Aorta (tissue), 5 donors: ENCODE measurements at regions not wholly inside any gene's neighbourhood (a gene's known extent, or its start where the extent isn't known, plus 50 kb on each side); places are given as distances from the start of the nearest gene placed in this dataset.

Source experiments
- ATAC-seq: fragments of 200-7000 bp; cut with Tn5 transposase; one replicate; pipeline ENCODE4 v1.9.1; 2022; ENCODE audit warnings: moderate library complexity; ENCODE audit not compliant: low FRiP score
- DNase-seq, 2 donors: peaks; one replicate each; pipeline ENCODE4 v3.0.0-alpha.2; 2020
- H3K27ac ChIP-seq, 2 donors: one replicate each; pipeline ENCODE4 v1.5.1; 2013; ENCODE audit warnings: low read length in 2 of 2, mild to moderate bottlenecking in 2 of 2, moderate library complexity in 2 of 2, control low read depth in 1 of 2, inconsistent platforms in 1 of 2, low read depth in 1 of 2
- H3K27me3 ChIP-seq, 2 donors: one replicate each; pipeline ENCODE4 v1.6.1; 2013; ENCODE audit warnings: control low read depth in 1 of 2, low read length in 1 of 2, mild to moderate bottlenecking in 1 of 2, moderate library complexity in 1 of 2; ENCODE audit not compliant: insufficient read depth in 2 of 2, control insufficient read depth in 1 of 2
- H3K36me3 ChIP-seq, 2 donors: one replicate each; pipeline ENCODE4 v1.6.1; 2013; ENCODE audit warnings: control low read depth in 1 of 2, low read length in 1 of 2, mild to moderate bottlenecking in 1 of 2; ENCODE audit not compliant: insufficient read depth in 2 of 2, control insufficient read depth in 1 of 2
- H3K4me1 ChIP-seq, 2 donors: one replicate each; pipeline ENCODE4 v1.6.1; 2013; ENCODE audit warnings: low read length in 2 of 2, control low read depth in 1 of 2, mild to moderate bottlenecking in 1 of 2, moderate library complexity in 1 of 2; ENCODE audit not compliant: insufficient read depth in 2 of 2, control insufficient read depth in 1 of 2
- H3K4me3 ChIP-seq, 2 donors: one replicate each; pipeline ENCODE4 v1.5.1; 2013; ENCODE audit warnings: low read length in 2 of 2, control low read depth in 1 of 2, mild to moderate bottlenecking in 1 of 2
- H3K9me3 ChIP-seq: one replicate; pipeline ENCODE4 v1.6.1; 2013; ENCODE audit warnings: mild to moderate bottlenecking, low read length; ENCODE audit not compliant: control insufficient read depth
- WGBS, 2 donors: extraction: QIAGEN DNeasy Blood & Tissue Kit; methylation state at CpG; one replicate each; pipeline ENCODE4 v1.1.7; 2013; 5-methylcytosine and 5-hydroxymethylcytosine counted together
- intact Hi-C, 2 donors: fragments of 100-400 bp; cut with DNase I; formaldehyde crosslinking; loops; one replicate each; pipeline versions ENCODE4 v1.14.2 to v1.15.0; 2022
- donor health status: healthy with polysubstance abuse.
- donor health status: Bipolar disorder and iron deficiency.
- donor health status: DM: no; HTN: no; CAD: no.
- donor health status: DM: no; HTN: no; CAD: no.
- donor health status: DM: yes; HTN: yes; CAD: no.

GRCh38 chr20:19817017-19817416 lies 59.0 kb downstream of the RIN2 start:
- Histone ChIP-seq H3K27ac (no peak overlapping the region), H3K4me3 (no peak overlapping the region), H3K27me3 (no peaks in the 10 kb centered on the region), H3K36me3 (peaks cover 0 to 1% of the 10 kb centered on the region in 2 donors), H3K4me1 (peaks cover 0 to 6% of the 10 kb centered on the region in 2 donors), H3K9me3 (no peaks in the 10 kb centered on the region)
- no peak for DNase-seq
- ATAC-seq, result no peak
- intact Hi-C loops, result no loop called here
- 89 to 92% methylated on average over 5 of the region's 5 CpGs for WGBS, 2 donors

- H3K27me3 ChIP-seq, result no peaks in the 10 kb centered on the region
- peaks cover 0 to 3% of the 10 kb centered on the region in 2 donors for H3K36me3 ChIP-seq
- no peaks in the 10 kb centered on the region for H3K9me3 ChIP-seq
- intact Hi-C loops, result no loop called here
- no peak for ATAC-seq
- WGBS, 2 donors, result 93% methylated on average over 1 of the region's 1 CpG
- peaks cover 0 to 6% of the 10 kb centered on the region in 2 donors for H3K4me1 ChIP-seq
- H3K27ac ChIP-seq, result no peak overlapping the region
- no peak overlapping the region for H3K4me3 ChIP-seq
- no peak for DNase-seq
Measured at GRCh38 chr20:19819149-19819548, 61.1 kb downstream of the RIN2 start.

- intact Hi-C loops, result no loop called here
- DNase-seq (no peak), ATAC-seq (no peak)
- WGBS, 2 donors, result 82 to 92% methylated on average over 4 of the region's 4 CpGs
- Histone ChIP-seq H3K9me3 (no peaks in the 10 kb centered on the region), H3K27me3 (no peaks in the 10 kb centered on the region), H3K27ac (no peak overlapping the region), H3K4me1 (no peaks in the 10 kb centered on the region), H3K36me3 (peaks cover 0 to 3% of the 10 kb centered on the region in 2 donors), H3K4me3 (no peak overlapping the region)
Measured at GRCh38 chr20:19820555-19821211, 62.6 kb downstream of the RIN2 start.

GRCh38 chr20:19821606-19822005 lies 63.5 kb downstream of the RIN2 start:
- Histone ChIP-seq H3K27ac (no peak overlapping the region), H3K4me3 (no peak overlapping the region), H3K4me1 (no peaks in the 10 kb centered on the region), H3K9me3 (no peaks in the 10 kb centered on the region), H3K27me3 (no peaks in the 10 kb centered on the region), H3K36me3 (peaks cover 0 to 3% of the 10 kb centered on the region in 2 donors)
- DNase-seq, result no peak
- WGBS, 2 donors, result 80 to 89% methylated on average over 3 of the region's 3 CpGs
- intact Hi-C loops, result no loop called here
- ATAC-seq, result no peak

GRCh38 chr20:19823216-19823615 lies 65.2 kb downstream of the RIN2 start:
- peaks cover 0 to 3% of the 10 kb centered on the region in 2 donors for H3K36me3 ChIP-seq
- no peak for DNase-seq
- WGBS, 2 donors, result 91 to 96% methylated on average over 5 of the region's 5 CpGs
- intact Hi-C loops, result no loop called here
- no peak for ATAC-seq
- no peaks in the 10 kb centered on the region for H3K4me1 ChIP-seq
- no peak overlapping the region for H3K27ac ChIP-seq
- no peak overlapping the region for H3K4me3 ChIP-seq
- H3K9me3 ChIP-seq, result no peaks in the 10 kb centered on the region
- H3K27me3 ChIP-seq, result no peaks in the 10 kb centered on the region

- no peak overlapping the region for H3K4me3 ChIP-seq
- no peak for DNase-seq
- no peaks in the 10 kb centered on the region for H3K27me3 ChIP-seq
- no peak overlapping the region for H3K27ac ChIP-seq
- intact Hi-C loops, result no loop called here
- H3K36me3 ChIP-seq, result peaks cover 0 to 3% of the 10 kb centered on the region in 2 donors
- no peaks in the 10 kb centered on the region for H3K4me1 ChIP-seq
- H3K9me3 ChIP-seq, result no peaks in the 10 kb centered on the region
- ATAC-seq, result no peak
- whole genome bisulfite sequencing, 2 donors, result 84 to 85% methylated on average over 10 of the region's 10 CpGs
Measured at GRCh38 chr20:19823971-19824370, 65.9 kb downstream of the RIN2 start.

- Histone ChIP-seq H3K4me3 (no peak overlapping the region), H3K36me3 (peaks cover 0 to 2% of the 10 kb centered on the region in 2 donors), H3K27me3 (no peaks in the 10 kb centered on the region), H3K27ac (no peak overlapping the region), H3K4me1 (no peaks in the 10 kb centered on the region), H3K9me3 (no peaks in the 10 kb centered on the region)
- ATAC-seq (no peak), DNase-seq (no peak)
- 86 to 91% methylated on average over 3 of the region's 3 CpGs for WGBS, 2 donors
- intact Hi-C loops, result no loop called here
Measured at GRCh38 chr20:19824861-19825260, 66.8 kb downstream of the RIN2 start.

- Histone ChIP-seq H3K27ac (no peak overlapping the region), H3K9me3 (no peaks in the 10 kb centered on the region), H3K4me3 (no peak overlapping the region), H3K4me1 (no peaks in the 10 kb centered on the region), H3K36me3 (peaks cover 0 to 2% of the 10 kb centered on the region in 2 donors), H3K27me3 (no peaks in the 10 kb centered on the region)
- intact Hi-C loops, result no loop called here
- no peak for ATAC-seq
- DNase-seq, result no peak
- WGBS, 2 donors, result 58 to 63% methylated on average over 3 of the region's 3 CpGs
Measured at GRCh38 chr20:19826179-19826914, 68.3 kb downstream of the RIN2 start.

GRCh38 chr20:19827818-19828217 lies 69.8 kb downstream of the RIN2 start:
- no peak overlapping the region for H3K4me3 ChIP-seq
- no peaks in the 10 kb centered on the region for H3K27me3 ChIP-seq
- DNase-seq (no peak), ATAC-seq (no peak)
- H3K4me1 ChIP-seq, result no peaks in the 10 kb centered on the region
- peaks cover 0 to 2% of the 10 kb centered on the region in 2 donors for H3K36me3 ChIP-seq
- no peak overlapping the region for H3K27ac ChIP-seq
- intact Hi-C loops, result no loop called here
- 88 to 98% methylated on average over 1 of the region's 1 CpG for WGBS, 2 donors
- H3K9me3 ChIP-seq, result no peaks in the 10 kb centered on the region
